ENCODE measurements at regions not wholly inside any gene's neighbourhood (a gene's known extent, or its start where the extent isn't known, plus 50 kb on each side); places are given as distances from the start of the nearest gene placed in this dataset.
"Not testable (repeated sequence)": the region's sequence is repeated elsewhere in the genome, so short reads cannot be mapped to it uniquely, and the experiment has no call there.

- DNase-seq, result no peak
Measured at GRCh38 chr21:19120591-19120990, 717.0 kb upstream of the TMPRSS15 start.

- DNase-seq, result no peak
Measured at GRCh38 chr21:19122356-19122755, 718.8 kb upstream of the TMPRSS15 start.

DNA sequence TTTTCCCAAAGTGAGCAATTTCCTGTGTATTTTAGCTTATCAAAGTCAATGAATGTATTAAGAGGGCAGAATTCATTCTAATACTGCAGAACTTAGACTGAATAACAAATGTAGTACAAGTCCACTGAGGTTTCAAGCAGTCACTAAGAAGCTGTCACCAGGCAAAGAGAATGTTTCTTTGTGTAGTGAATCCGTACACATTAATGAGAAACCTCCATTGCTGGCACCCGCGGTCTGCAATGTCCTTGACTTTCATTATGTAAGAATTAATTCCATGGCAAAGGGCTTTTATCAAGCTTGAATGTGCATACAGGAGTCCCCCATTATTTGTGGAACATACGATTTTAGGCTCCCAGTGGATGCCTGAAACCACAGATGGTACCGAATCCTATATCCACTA lies 719.5 kb upstream of the TMPRSS15 start:
- no peak for DNase-seq

- no peak for DNase-seq
Measured at GRCh38 chr21:19123525-19123924, 719.9 kb upstream of the TMPRSS15 start.

DNA sequence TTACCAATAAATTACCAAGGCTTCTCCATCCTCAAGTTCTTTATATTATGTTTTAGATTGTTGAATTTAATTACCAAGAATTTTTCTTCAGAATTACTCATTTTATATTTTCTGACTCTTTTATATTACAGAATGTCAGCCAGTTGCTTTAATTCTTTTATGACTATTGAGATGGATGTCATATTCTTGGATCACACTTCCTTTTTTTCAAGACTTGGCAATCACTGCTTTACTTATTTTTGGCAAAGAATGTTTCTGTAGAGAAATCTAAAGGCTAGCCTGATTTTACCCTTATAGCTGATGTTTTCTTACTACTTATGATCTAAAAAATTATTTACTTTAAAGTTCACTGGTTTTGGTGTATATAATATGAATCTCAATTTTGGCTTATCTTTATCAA lies 721.1 kb upstream of the TMPRSS15 start:
- no peak for DNase-seq

- no peak for DNase-seq
Measured at GRCh38 chr21:19130379-19131028, 726.9 kb upstream of the TMPRSS15 start.

DNA sequence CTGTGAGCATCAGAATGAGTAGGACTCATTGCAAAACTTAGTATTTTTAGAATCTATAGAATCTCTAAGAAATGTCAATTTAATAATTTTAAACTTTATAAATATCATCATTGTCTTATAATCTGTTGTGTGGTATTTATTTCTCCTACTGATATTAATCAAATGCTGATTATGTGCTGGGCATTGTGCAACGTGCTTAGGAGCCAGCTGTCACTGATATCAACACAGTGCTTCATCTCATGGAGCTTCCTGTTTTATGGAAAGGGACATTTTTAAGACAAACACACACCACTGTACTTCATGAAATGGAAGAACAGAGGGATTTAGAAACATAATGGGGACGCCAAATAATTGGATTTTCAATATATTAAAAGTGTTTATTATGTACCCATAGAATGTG lies 737.9 kb upstream of the TMPRSS15 start:
- DNase-seq, result no peak

GRCh38 chr21:19145682-19146293 lies 742.2 kb upstream of the TMPRSS15 start:
- no peak for DNase-seq

DNA sequence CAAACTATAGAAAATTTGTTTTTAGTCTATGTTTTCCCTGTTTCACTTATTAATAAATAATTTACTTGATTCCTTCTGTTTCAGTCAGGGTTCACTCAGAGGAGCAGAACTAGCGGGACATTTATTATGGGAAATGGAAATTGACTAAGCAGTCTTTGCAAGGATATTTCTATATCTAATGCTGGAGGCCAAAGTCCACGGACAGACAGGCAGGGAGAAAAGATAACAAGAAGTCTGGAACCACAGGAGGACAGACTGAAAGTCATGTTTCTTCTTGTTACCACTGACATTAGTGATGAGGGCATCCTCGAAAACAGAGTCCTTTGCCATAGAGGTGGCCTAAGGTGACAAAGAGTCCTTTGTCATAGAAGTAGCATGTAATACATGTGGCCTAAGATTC lies 744.5 kb upstream of the TMPRSS15 start:
- no peak for DNase-seq

GRCh38 chr21:19171585-19171984 lies 768.0 kb upstream of the TMPRSS15 start:
- DNase-seq, result no peak

DNA sequence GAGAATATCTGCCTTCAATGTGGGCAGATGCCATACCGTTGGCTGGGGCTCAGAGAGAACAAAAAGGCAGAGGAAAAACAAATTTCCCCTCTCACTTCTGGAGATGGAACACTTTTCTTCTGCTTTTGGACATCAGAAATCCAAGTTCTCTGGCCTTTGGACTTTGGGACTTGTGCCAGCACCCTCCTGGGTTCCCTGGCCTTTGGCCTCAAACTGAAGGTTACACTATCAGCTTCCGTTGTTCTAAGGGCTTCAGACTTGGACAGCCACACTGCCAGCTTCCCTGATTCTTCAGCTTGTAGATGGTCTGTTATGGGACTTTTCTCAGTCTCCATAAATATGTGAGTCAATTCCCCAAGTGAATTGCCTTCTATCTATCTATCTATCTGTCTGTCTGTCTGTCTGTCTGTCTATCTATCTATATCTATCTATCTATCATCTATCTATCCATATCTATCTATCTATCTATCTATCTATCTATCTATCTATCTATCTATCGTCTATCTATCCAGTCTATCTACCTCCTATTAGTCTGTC lies 778.1 kb upstream of the TMPRSS15 start:
- no peak for DNase-seq

- DNase-seq, result no peak
Measured at GRCh38 chr21:19197950-19198349, 794.4 kb upstream of the TMPRSS15 start.

- no peak for DNase-seq
Measured at GRCh38 chr21:19198801-19199200, 795.2 kb upstream of the TMPRSS15 start.

GRCh38 chr21:19218163-19218562 lies 814.6 kb upstream of the TMPRSS15 start:
- no peak for DNase-seq

- DNase-seq, result no peak
Measured at GRCh38 chr21:19224090-19224489, 820.5 kb upstream of the TMPRSS15 start.

- no peak for DNase-seq
Measured at GRCh38 chr21:19228226-19228625, 824.6 kb upstream of the TMPRSS15 start.

GRCh38 chr21:19233841-19234240 lies 830.3 kb upstream of the TMPRSS15 start:
- DNase-seq, result not testable (repeated sequence)

- DNase-seq, result no peak
Measured at GRCh38 chr21:19236209-19236608, 832.6 kb upstream of the TMPRSS15 start.

- no peak for DNase-seq
Measured at GRCh38 chr21:19237608-19238007, 834.0 kb upstream of the TMPRSS15 start.

- DNase-seq, result no peak
Measured at GRCh38 chr21:19239696-19240095, 836.1 kb upstream of the TMPRSS15 start.

GRCh38 chr21:19244502-19245187 lies 841.1 kb upstream of the TMPRSS15 start:
- no peak for DNase-seq

- DNase-seq, result no peak
Measured at GRCh38 chr21:19245188-19245580, 841.6 kb upstream of the TMPRSS15 start.

GRCh38 chr21:19246018-19246417 lies 842.4 kb upstream of the TMPRSS15 start:
- DNase-seq, result no peak
